ENCODE measurements at regions not wholly inside any gene's neighbourhood (a gene's known extent, or its start where the extent isn't known, plus 50 kb on each side); places are given as distances from the start of the nearest gene placed in this dataset.

DNA sequence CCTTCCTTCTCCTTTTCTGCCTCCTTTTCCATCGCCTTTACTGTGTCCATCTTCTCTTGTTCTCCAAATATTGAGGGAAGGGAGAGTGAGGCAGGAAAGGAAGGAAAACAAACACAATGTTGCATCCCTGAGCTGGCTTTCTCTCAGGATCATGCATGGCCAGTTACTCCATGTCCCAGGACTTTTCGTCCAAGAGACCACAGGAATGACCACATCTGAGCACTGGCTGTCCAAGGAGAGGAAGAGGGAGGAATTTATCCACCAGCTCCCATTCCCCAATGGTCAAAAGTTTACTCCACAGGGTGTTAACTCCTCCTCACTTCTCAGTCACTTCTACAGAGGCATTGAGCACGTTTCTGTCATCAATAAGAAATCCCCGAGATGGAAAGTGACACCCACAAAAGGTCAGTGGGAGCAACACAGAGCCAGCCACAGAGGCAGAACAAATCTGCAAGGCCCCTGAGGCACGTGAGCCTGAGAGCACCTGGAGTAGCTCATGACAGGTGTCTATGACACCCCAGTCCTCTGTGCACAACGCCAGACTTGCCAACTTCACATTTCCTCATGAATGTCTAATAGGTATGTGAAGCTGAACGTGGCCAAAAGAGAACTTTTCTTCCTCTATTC is 177.3 kb upstream of the NUDT4 start:
- Mint-ChIP-seq H3K4me1 (no peaks in the 10 kb centered on the region), H3K36me3 (no peaks in the 10 kb centered on the region), H3K4me3 (no peak overlapping the region), H3K9me3 (no peaks in the 10 kb centered on the region), H3K27ac (no peak overlapping the region), H3K27me3 (ENCODE audit: low read depth in 3 of 3) (peaks cover 2 to 13% (median 3%) of the 10 kb centered on the region in 3 donors)
- DNase-seq: no peak

DNA sequence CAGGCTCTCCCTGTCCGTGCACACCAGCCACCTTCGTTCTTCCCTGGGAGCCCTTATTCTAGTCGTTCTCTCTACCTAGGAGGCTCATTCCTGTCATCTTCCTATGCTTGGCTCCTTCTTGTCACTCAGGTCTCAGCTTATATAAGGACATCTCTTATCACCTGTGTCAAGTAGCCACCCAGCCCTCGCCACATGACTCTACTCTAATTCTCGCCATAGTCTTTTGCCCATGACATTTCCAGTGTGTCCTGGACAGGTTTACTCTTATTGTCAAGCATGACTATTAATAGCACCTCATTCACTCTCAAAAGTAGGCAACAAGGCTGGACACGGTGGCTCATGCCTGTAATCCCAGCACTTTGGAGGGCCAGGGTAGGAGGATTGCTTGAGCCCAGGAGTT is 175.7 kb upstream of the NUDT4 start:
- no peaks in the 10 kb centered on the region for H3K9me3 Mint-ChIP-seq
- peaks cover 2 to 4% (median 3%) of the 10 kb centered on the region in 3 donors for H3K27me3 Mint-ChIP-seq (ENCODE audit: low read depth in 3 of 3)
- no peaks in the 10 kb centered on the region for H3K4me1 Mint-ChIP-seq
- no peak for DNase-seq
- no peak overlapping the region for H3K27ac Mint-ChIP-seq
- no peaks in the 10 kb centered on the region for H3K36me3 Mint-ChIP-seq
- no peak overlapping the region for H3K4me3 Mint-ChIP-seq

DNA sequence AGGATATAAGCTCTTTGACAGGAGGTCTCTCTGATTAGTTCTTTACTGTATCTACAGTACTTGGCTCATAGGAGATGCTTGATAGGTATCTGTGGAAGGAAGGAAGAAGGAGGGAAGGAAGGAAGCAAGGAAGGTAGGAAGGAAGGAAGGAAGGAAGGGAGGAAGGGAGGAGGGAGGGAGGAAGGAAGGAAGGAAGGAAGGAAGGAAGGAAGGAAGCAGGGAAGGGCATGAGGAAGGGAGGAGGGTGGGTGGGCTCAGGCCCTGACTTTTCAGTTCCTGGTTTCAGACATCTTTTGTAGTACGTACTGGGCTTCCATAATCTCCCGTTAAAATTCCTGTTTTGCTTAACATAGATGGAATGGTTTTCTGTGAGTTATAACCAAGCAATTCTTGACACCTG is 175.0 kb upstream of the NUDT4 start:
- Mint-ChIP-seq H3K4me3 (no peak overlapping the region), H3K36me3 (no peaks in the 10 kb centered on the region), H3K27ac (no peak overlapping the region), H3K4me1 (no peaks in the 10 kb centered on the region), H3K27me3 (ENCODE audit: low read depth in 3 of 3) (peaks cover 2 to 3% (median 3%) of the 10 kb centered on the region in 3 donors), H3K9me3 (no peaks in the 10 kb centered on the region)
- no peak for DNase-seq

DNA sequence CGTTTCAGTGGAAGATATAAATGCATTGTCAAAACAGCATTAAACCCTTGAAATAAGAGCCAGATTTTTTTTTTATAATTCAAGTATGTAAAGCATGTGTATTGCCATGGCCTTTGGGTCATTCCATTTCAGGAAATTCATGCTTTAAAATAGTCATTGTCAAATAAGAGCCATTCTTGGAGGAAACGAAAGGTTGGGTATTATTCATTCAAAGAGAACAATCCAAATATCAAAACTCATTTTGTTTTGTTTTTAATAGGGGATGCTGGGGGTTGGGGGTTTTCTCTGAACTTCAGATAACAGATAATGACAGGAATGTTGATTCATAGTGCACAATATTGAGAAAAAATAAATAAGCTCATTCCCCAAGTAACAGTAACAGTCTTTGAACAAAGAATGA is 174.4 kb upstream of the NUDT4 start:
- H3K4me3 Mint-ChIP-seq: no peak overlapping the region
- H3K27ac Mint-ChIP-seq: no peak overlapping the region
- no peaks in the 10 kb centered on the region for H3K9me3 Mint-ChIP-seq
- H3K4me1 Mint-ChIP-seq: no peaks in the 10 kb centered on the region
- H3K27me3 Mint-ChIP-seq (ENCODE audit: low read depth in 3 of 3): peaks cover 0 to 4% (median 2%) of the 10 kb centered on the region in 3 donors
- DNase-seq: no peak
- no peaks in the 10 kb centered on the region for H3K36me3 Mint-ChIP-seq

- Mint-ChIP-seq H3K4me3 (no peak overlapping the region), H3K27me3 (ENCODE audit: low read depth in 3 of 3) (peaks cover 0 to 4% (median 2%) of the 10 kb centered on the region in 3 donors), H3K36me3 (no peaks in the 10 kb centered on the region), H3K9me3 (no peaks in the 10 kb centered on the region), H3K27ac (no peak overlapping the region), H3K4me1 (no peaks in the 10 kb centered on the region)
- DNase-seq: no peak
Measured at GRCh38 chr12:93204896-93205295, 172.8 kb upstream of the NUDT4 start.

- H3K27ac Mint-ChIP-seq: no peak overlapping the region
- H3K27me3 Mint-ChIP-seq (ENCODE audit: low read depth in 3 of 3): peaks cover 0 to 4% (median 2%) of the 10 kb centered on the region in 3 donors
- no peaks in the 10 kb centered on the region for H3K9me3 Mint-ChIP-seq
- H3K36me3 Mint-ChIP-seq: no peaks in the 10 kb centered on the region
- no peak for DNase-seq
- no peak overlapping the region for H3K4me3 Mint-ChIP-seq
- H3K4me1 Mint-ChIP-seq: no peaks in the 10 kb centered on the region
Measured at GRCh38 chr12:93205361-93205760, 172.4 kb upstream of the NUDT4 start.

GRCh38 chr12:93208011-93208410 is 169.7 kb upstream of the NUDT4 start:
- H3K4me1 Mint-ChIP-seq: no peaks in the 10 kb centered on the region

DNA sequence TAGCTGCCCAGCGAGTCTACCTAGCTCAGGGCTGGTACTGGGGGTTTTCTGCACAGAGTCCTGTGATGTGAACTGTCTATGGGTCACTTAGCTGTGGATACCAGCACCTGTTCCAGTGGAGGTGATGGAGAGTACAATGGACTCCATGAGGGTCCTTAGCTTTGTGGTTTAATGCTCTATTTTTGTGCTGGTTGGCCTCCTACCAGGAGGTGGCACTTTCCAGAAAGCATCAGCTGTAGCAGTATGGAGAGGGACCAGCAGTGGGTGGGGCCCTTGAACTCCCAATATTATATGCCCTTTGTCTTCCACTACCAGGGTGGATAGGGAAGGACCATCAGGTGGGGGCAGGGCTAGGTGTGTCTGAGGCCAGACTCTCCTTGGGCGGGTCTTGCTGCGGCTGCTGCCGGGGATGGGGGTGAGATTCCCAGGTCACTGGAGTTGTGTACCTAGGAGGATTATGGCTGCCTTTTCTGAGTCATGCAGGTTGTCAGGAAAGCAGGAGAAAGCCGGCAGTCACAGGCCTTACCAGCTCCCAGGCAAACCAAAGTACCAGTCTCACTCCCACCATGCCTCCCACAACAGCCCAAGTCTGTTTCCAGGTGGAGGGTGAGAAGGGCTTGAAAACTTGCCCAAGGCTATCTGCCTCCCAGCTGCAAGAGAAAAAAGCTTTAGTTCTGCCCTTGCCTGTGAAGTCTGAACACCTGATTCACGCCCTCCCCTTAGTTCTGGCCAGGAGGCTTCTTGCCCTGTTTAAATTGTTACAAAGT is 163.0 kb upstream of the NUDT4 start:
- H3K27ac Mint-ChIP-seq: no peak overlapping the region
- no peak for DNase-seq
- no peak overlapping the region for H3K4me3 Mint-ChIP-seq
- no peaks in the 10 kb centered on the region for H3K9me3 Mint-ChIP-seq
- H3K4me1 Mint-ChIP-seq: no peaks in the 10 kb centered on the region
- no peaks in the 10 kb centered on the region for H3K36me3 Mint-ChIP-seq
- peaks cover 0 to 2% (median 0%) of the 10 kb centered on the region in 3 donors for H3K27me3 Mint-ChIP-seq (ENCODE audit: low read depth in 3 of 3)

More at GRCh38 chr12:93208011-93208410, 169.7 kb upstream of the NUDT4 start:
- Mint-ChIP-seq H3K4me3 (no peak overlapping the region), H3K9me3 (no peaks in the 10 kb centered on the region), H3K36me3 (no peaks in the 10 kb centered on the region), H3K27ac (no peak overlapping the region), H3K27me3 (ENCODE audit: low read depth in 3 of 3) (peaks cover 0 to 2% (median 2%) of the 10 kb centered on the region in 3 donors)
- DNase-seq: no peak

- Mint-ChIP-seq H3K9me3 (no peaks in the 10 kb centered on the region), H3K27ac (no peak overlapping the region), H3K4me3 (no peak overlapping the region), H3K36me3 (no peaks in the 10 kb centered on the region), H3K27me3 (ENCODE audit: low read depth in 3 of 3) (peaks cover 0 to 2% (median 0%) of the 10 kb centered on the region in 3 donors), H3K4me1 (no peaks in the 10 kb centered on the region)
- DNase-seq: no peak
Measured at GRCh38 chr12:93215290-93215678, 162.4 kb upstream of the NUDT4 start.

DNA sequence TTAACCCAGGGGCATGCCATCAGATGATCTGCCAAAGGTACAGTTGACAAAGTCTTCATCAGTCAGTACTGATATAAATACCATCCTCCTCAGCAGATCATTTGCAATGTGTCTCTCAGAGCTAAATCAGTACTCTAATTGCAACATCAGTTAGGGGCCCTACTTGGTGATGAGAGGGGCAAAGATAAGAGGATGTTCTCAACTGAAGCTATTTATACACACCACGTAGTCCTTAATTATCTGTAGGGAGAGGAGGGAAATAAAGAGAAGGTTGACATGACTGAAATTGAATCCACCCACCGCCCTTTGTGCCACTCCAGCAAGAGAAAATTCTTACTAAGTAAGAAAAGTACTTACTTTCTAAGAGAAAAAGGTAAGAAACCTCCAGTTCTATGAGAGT is 157.8 kb upstream of the NUDT4 start:
- no peaks in the 10 kb centered on the region for H3K27me3 Mint-ChIP-seq (ENCODE audit: low read depth in 3 of 3)
- no peaks in the 10 kb centered on the region for H3K4me1 Mint-ChIP-seq
- no peak for DNase-seq
- H3K9me3 Mint-ChIP-seq: peaks cover 0 to 6% (median 0%) of the 10 kb centered on the region in 6 donors
- H3K27ac Mint-ChIP-seq: no peak overlapping the region
- H3K36me3 Mint-ChIP-seq: peaks cover 0 to 3% (median 0%) of the 10 kb centered on the region in 3 donors
- H3K4me3 Mint-ChIP-seq: no peak overlapping the region

- Mint-ChIP-seq H3K4me1 (no peaks in the 10 kb centered on the region), H3K27me3 (ENCODE audit: low read depth in 3 of 3) (no peaks in the 10 kb centered on the region), H3K4me3 (no peak overlapping the region), H3K36me3 (peaks cover 0 to 3% (median 0%) of the 10 kb centered on the region in 3 donors), H3K27ac (no peak overlapping the region), H3K9me3 (peaks cover 0 to 6% (median 0%) of the 10 kb centered on the region in 6 donors)
- no peak for DNase-seq
Measured at GRCh38 chr12:93221841-93222240, 155.9 kb upstream of the NUDT4 start.

GRCh38 chr12:93223440-93224426 is 154.0 kb upstream of the NUDT4 start:
- no peak overlapping the region for H3K27ac Mint-ChIP-seq
- H3K4me1 Mint-ChIP-seq: no peaks in the 10 kb centered on the region
- H3K27me3 Mint-ChIP-seq (ENCODE audit: low read depth in 3 of 3): peaks cover 0 to 5% (median 0%) of the 10 kb centered on the region in 3 donors
- H3K4me3 Mint-ChIP-seq: no peak overlapping the region
- peaks cover 0 to 6% (median 0%) of the 10 kb centered on the region in 6 donors for H3K9me3 Mint-ChIP-seq
- H3K36me3 Mint-ChIP-seq: peaks cover 0 to 3% (median 0%) of the 10 kb centered on the region in 3 donors
- no peak for DNase-seq

DNA sequence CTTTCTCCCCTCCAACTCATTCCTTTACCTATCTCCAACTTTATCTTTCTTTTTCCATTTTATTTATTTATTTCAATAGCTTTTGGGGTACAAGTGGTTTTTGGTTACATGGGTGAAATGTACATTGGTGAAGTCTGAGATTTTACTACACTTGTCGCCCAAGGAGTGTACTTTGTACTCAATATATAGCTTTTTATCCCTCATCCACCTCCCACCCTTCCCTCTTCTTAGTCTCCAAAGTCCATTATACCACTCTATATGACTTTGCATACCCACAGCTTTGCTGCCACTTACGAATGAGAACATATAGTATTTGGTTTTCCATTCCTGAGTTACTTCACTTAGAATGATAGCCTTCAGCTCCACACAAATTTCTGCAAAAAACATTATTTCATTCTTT is 152.6 kb upstream of the NUDT4 start:
- Mint-ChIP-seq H3K4me3 (no peak overlapping the region), H3K9me3 (peaks cover 0 to 6% (median 0%) of the 10 kb centered on the region in 6 donors), H3K36me3 (peaks cover 0 to 3% (median 0%) of the 10 kb centered on the region in 3 donors), H3K27ac (no peak overlapping the region), H3K4me1 (no peaks in the 10 kb centered on the region), H3K27me3 (ENCODE audit: low read depth in 3 of 3) (peaks cover 0 to 6% (median 0%) of the 10 kb centered on the region in 3 donors)
- DNase-seq: no peak

Data from immature natural killer cell (primary cell).